Stimulated activated CD8-positive, alpha-beta memory T cell treated with anti-CD3 and anti-CD28 coated beads, Interleukin-2, amount 100 ng/mL, for 1 hour (primary cell): ENCODE measurements at regions not wholly inside any gene's neighbourhood (a gene's known extent, or its start where the extent isn't known, plus 50 kb on each side); places are given as distances from the start of the nearest gene placed in this dataset.

Source experiments
- DNase-seq, 2 donors: peaks; one replicate each; pipeline ENCODE4 v3.0.0-alpha.2; 2020; ENCODE audit warnings: low read depth in 2 of 2

GRCh38 chr11:79822766-79823165, 381.9 kb upstream of the TENM4 start:
- no peak for DNase-seq

GRCh38 chr11:79813551-79813950, 372.7 kb upstream of the TENM4 start:
- no peak for DNase-seq

- DNase-seq = no peak
Observed at GRCh38 chr11:79809487-79809886, 368.7 kb upstream of the TENM4 start.

GRCh38 chr11:79807506-79807905, 366.7 kb upstream of the TENM4 start:
- DNase-seq = no peak

- no peak for DNase-seq
Observed at GRCh38 chr11:79796704-79797103, 355.9 kb upstream of the TENM4 start.

- DNase-seq = no peak
Observed at GRCh38 chr11:79794484-79795393, 353.9 kb upstream of the TENM4 start.

GRCh38 chr11:79794057-79794456, 353.2 kb upstream of the TENM4 start:
- no peak for DNase-seq

- DNase-seq = no peak
Observed at GRCh38 chr11:79786961-79787360, 346.1 kb upstream of the TENM4 start.

GRCh38 chr11:79783833-79784232, 343.0 kb upstream of the TENM4 start:
- DNase-seq = no peak

- no peak for DNase-seq
Observed at GRCh38 chr11:79768343-79768742, 327.5 kb upstream of the TENM4 start.

- no peak for DNase-seq
Observed at GRCh38 chr11:79762279-79762921, 321.6 kb upstream of the TENM4 start.

GRCh38 chr11:79758325-79758724, 317.5 kb upstream of the TENM4 start:
- no peak for DNase-seq

GRCh38 chr11:79747406-79747805, 306.6 kb upstream of the TENM4 start:
- DNase-seq = no peak

- DNase-seq = no peak
Observed at GRCh38 chr11:79744941-79745340, 304.1 kb upstream of the TENM4 start.

GRCh38 chr11:79742176-79742575, 301.3 kb upstream of the TENM4 start:
- no peak for DNase-seq

GRCh38 chr11:79739591-79739990, 298.8 kb upstream of the TENM4 start:
- DNase-seq = no peak

- no peak for DNase-seq
Observed at GRCh38 chr11:79727221-79727620, 286.4 kb upstream of the TENM4 start.

GRCh38 chr11:79720115-79720514, 279.3 kb upstream of the TENM4 start:
- no peak for DNase-seq

- no peak for DNase-seq
Observed at GRCh38 chr11:79708319-79708932, 267.6 kb upstream of the TENM4 start.

GRCh38 chr11:79705648-79706047, 264.8 kb upstream of the TENM4 start:
- DNase-seq = no peak

GRCh38 chr11:79702303-79702702, 261.5 kb upstream of the TENM4 start:
- DNase-seq = no peak

- DNase-seq = no peak
Observed at GRCh38 chr11:79699246-79699645, 258.4 kb upstream of the TENM4 start.

GRCh38 chr11:79697905-79698304, 257.1 kb upstream of the TENM4 start:
- DNase-seq = no peak
